ENCODE measurements at regions not wholly inside any gene's neighbourhood (a gene's known extent, or its start where the extent isn't known, plus 50 kb on each side); places are given as distances from the start of the nearest gene placed in this dataset.

GRCh38 chr9:17871213-17871890 is 292.5 kb downstream of the SH3GL2 start:
- TF ChIP-seq CTCF (conservative IDR thresholded peaks at IDR 0.05) (no peak), ZFX (IDR thresholded peaks at IDR 0.05) (no peak)

All from C4-2B (cell line).